NCI-H1694 (cell line): ENCODE measurements at regions not wholly inside any gene's neighbourhood (a gene's known extent, or its start where the extent isn't known, plus 50 kb on each side); places are given as distances from the start of the nearest gene placed in this dataset.

ENCODE experiments used
- DNase-seq: peaks from one replicate; lab custom pipeline; 2025; lab: John Stamatoyannopoulos, UW

DNA sequence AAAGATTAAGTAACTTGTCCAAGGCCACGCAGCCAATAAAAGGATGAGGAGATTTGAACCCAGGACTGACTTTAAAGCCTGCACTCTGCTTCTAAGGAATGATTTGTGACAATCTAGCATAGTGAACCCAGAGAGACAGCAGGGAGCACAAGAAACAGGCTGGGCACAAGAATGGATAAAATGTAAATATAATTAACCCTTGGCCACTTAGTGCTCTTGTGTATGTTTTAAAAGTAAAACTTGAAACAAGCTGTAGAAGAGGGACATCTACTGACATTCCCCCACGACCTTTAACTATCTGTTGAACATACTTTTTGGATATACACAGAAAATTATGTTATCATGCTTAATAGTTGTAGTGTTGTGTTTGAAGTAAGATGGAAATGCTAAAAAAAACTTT is 141.9 kb upstream of the PMFBP1 start:
- no peak for DNase-seq

- no peak for DNase-seq
Observed at GRCh38 chr16:72312828-72313227, 140.9 kb upstream of the PMFBP1 start.

DNA sequence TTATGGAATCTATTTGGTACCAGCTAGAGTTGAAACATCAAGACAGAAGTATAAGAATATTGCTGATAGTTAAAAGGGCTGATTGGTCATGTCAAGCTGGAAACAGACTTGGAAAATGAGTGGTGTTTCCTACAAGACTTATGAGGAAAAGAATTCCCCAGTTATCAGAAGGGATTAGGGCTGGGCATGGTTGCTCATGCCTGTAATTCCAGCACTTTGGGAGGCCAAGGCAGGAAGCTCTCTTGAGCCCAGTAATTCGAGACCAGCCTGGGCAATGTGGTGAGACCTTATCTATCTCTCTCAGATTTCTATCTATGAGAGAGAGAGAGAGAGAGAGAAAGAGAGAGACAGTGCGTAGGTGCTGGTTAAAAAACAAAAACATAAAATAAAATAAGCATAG is 139.5 kb upstream of the PMFBP1 start:
- DNase-seq, result no peak

- DNase-seq, result no peak
Observed at GRCh38 chr16:72309001-72309400, 137.0 kb upstream of the PMFBP1 start.

DNA sequence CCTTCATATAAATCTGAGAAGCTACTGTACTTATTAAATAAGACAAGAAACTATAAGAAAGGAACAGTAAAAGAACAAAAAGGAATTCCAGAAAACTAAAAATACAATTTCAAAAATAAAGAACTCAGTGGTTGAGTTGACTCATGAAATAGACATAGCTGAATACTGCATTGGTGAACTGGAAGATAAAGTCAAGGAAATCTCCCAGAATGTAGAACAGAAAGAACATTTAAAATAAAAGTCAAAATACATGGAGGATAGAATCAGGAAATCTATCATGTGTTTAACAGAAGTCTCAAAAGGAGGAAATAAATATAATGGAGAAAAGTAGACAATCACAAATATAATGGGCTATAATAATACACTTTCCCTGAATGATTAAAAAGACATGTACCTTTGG is 136.4 kb upstream of the PMFBP1 start:
- DNase-seq, result no peak

DNA sequence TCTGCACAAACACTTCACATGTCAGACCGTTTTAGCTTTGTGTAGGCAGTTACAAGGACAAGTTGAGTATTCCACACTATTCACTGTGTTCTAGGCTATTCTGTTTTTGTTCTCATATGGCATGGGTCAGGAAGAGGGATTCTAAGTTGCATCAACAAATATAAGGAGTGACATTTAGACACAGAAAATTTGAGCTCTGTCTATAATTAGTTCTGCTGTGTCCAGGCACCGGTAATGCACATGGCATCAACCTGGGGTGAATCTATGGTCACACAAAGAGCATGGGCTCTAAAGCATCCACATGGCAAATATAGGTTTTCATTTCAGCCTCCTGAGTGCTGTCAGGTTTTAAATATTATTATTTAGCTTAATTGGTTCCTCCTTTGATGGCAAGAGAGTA is 130.4 kb upstream of the PMFBP1 start:
- no peak for DNase-seq

DNA sequence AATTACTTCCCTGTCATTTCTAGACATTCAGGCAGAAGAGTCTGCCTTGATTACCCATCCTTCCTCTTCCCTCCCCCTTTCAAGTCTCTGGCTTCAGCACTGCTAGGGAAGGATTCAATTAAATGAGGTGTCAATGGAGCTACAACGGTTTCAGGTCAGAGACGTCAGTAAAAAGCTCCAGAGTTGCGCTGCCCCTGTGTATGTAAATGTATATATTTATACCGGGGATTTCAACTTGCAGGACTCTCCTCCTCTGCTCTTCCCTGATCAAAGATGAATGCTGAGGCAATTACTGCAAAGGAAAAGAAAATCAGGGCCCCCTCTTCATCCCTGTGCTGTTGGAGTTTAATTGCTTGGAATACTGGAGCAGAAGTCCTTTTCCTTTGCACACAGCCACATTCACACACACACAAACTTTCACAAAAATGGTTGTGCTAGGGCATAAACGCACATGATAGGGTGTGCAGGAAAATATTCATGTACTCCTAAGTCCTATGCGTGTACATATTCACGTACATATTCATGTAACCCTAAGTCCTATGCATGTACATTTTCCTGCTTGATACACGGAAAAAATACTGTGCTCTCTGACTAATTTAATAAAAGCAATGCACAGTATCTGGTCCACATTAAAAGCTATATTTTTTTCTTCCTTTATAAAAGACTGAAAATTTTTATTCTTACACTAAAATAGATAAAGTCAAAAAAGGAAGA is 129.7 kb upstream of the PMFBP1 start:
- no peak for DNase-seq

GRCh38 chr16:72300892-72301291 is 128.9 kb upstream of the PMFBP1 start:
- no peak for DNase-seq

DNA sequence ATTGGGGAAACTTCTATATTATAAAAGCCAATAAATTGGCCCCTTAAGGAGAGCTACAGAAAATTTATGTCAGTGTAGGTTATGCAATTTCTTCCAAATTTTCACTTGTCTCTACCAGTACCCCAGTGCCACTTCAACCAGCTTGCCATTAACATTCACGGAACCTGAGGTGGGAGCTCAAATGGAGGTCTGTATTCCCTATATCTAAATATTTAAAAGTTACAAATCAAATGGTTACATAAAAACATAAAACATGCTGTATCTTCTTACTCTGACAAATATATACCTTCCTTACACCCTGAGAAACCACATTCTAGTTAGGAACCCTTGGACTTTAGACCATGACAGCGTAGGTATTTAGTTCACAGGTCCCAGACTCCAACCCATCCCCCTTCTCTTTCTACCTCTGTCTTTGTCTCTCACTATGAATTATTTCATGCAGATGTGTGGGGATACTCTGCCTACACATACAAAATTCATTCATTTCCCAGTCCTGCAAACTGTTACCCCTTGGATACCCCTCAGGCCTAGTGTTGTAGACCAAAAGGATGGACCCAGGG is 127.8 kb upstream of the PMFBP1 start:
- DNase-seq, result no peak

DNA sequence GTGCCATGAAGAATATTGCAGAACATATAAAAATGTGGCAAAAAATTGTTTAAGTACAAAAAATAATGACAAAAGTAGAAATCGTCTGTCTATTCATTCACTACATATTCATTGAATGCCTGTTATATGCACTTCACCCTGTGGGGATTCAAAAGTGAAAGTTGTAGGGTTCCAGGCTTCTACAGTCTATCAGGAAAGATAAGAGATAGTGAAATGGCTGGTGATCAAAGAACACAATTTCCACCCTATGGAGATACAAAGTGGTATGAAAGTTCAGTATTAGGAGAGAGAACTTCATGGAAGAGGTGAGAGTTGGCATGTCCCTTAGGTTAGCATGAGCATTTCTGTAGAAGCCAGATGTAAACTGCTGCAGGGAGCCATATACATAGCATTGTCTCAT is 127.0 kb upstream of the PMFBP1 start:
- DNase-seq, result no peak

GRCh38 chr16:72295914-72296313 is 124.0 kb upstream of the PMFBP1 start:
- no peak for DNase-seq

DNA sequence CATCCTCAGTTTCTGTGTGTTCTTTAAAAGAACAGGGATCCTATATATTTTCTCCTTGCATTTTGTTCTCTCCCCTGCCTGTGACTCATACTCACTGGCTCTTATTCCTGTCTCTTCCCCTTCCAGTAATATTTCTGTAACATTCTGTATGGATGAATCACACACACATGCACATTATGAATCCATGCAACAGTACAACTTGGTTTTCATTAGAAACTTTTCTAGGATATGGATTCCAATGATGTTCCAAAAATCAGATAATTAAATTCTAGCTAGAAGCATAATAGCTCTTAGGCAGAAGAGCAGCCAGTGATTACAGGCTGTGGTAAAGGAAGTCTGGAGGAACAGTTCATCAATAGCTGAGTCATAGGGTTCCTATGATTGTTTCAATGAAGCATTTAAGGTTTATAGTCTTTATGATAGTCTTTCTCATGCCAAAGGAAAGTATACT is 119.6 kb upstream of the PMFBP1 start:
- DNase-seq, result no peak

DNA sequence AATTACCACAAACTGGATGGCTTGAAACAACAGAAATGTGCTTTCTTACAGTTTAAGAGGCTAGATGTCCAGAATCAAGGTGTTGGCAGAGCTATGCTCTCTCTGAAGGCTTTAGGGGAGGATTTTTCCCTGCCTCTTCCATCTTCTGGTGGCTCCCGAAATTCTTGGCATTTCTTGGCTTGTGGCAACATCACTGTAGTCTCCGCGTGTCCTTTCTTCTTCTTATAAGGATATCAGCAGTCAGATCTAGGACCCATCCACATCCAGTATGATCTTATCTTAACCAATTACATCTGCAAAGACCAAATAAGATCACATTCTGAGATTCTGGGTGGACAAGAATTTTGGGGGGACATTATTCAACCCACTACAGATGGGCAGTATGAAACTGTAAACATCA is 119.2 kb upstream of the PMFBP1 start:
- no peak for DNase-seq

DNA sequence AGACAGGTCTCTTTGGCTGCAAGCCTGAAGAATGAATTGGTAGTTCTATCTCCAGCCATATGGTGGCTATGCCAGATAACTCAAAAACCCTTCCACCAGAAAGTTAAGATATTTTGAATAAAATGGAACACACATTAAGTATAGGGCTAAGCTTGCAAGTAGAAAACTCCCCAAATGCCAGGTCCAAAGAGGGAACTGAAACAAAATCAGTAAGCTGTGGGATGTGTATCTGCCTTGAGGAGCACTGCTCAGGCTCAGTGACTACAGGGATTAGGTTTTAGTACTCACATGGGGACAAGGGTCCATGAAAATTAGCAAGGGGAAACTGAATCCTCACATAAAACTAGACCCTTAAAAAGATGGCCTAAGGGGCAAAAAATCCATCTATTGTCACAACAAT is 115.7 kb upstream of the PMFBP1 start:
- no peak for DNase-seq

- DNase-seq, result no peak
Observed at GRCh38 chr16:72286936-72287620, 115.1 kb upstream of the PMFBP1 start.

GRCh38 chr16:72285728-72286127 is 113.8 kb upstream of the PMFBP1 start:
- DNase-seq, result no peak

GRCh38 chr16:72285324-72285723 is 113.4 kb upstream of the PMFBP1 start:
- DNase-seq, result no peak

GRCh38 chr16:72284042-72284789 is 112.3 kb upstream of the PMFBP1 start:
- DNase-seq, result no peak

- DNase-seq, result no peak
Observed at GRCh38 chr16:72282362-72282761, 110.4 kb upstream of the PMFBP1 start.

GRCh38 chr16:72278301-72278700 is 106.3 kb upstream of the PMFBP1 start:
- no peak for DNase-seq

DNA sequence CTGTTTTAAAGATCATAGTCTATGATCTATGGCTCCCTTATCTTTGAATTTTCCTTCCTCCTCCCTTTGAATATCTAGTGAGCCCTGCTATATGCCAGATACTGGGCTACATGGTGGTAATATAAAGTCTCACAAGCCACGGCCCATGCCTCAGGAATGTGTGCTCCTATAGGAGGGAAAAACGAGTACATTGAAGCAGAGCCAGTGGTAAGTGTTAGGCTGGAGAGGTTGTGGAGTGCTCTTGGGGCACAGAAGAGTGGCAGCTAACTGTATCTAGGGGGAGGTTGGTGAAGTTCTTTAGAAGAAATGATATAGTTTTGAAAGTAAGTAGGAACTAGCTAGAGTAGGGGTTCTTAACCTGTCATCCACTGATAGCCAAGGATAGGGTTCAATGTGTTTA is 105.8 kb upstream of the PMFBP1 start:
- DNase-seq, result no peak

GRCh38 chr16:72271699-72272240 is 99.8 kb upstream of the PMFBP1 start:
- DNase-seq, result no peak

DNA sequence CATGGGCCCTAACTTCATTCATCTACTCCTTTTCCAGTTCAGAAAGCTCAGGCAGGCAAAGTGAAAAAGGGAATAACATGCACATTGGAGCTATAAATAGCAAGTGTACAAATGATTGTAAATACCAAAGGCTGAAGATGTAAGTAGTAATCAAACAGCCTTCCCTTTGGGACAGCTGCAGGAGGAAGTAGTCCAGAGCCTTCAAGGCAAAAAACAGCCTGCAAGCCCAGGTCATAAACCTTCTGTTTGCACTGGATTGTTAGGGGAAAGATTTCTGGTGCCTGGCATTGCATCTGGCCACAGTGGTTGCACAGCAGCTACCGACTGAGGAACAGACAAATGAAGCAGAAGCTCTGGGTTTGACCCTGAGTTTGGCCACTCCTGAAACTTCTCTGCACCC is 98.6 kb upstream of the PMFBP1 start:
- DNase-seq, result no peak
